Right hindlimb (tissue), 1 donor: ENCODE measurements at regions not wholly inside any gene's neighbourhood (a gene's known extent, or its start where the extent isn't known, plus 50 kb on each side); places are given as distances from the start of the nearest gene placed in this dataset.
A peak's percentile ranks its signal among the peaks of the same experiment; 100 is the strongest.
"Not testable (repeated sequence)": the region's sequence is repeated elsewhere in the genome, so short reads cannot be mapped to it uniquely, and the experiment has no call there.

ENCODE experiments used
- DNase-seq: peaks from one replicate; pipeline ENCODE4 v3.0.0-alpha.2; 2018

- DNase-seq, result no peak
These were observed 461.7 kb upstream of the DPH6 start for GRCh38 chr15:36007699-36008098.

DNA sequence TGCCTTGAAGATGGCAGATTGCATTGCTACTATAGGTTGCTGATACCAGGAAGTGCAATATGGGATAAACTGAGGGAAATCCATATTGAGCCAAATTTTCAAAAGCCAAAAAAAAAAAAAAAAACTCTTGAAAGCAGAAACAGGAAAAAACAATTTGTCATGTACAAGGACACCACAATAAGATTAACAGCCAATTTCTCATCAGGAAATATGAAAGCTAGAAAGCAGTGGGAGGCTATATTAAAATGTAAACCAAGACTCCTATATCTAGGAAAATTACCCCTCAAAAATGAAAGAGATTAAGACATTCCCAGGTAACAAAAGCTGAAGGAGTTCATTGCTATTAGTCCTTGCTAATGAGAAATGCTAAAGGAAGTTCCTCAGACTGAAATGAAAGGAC, 462.8 kb upstream of the DPH6 start:
- no peak for DNase-seq

- no peak for DNase-seq
These were observed 478.2 kb upstream of the DPH6 start for GRCh38 chr15:36024031-36024688.

DNA sequence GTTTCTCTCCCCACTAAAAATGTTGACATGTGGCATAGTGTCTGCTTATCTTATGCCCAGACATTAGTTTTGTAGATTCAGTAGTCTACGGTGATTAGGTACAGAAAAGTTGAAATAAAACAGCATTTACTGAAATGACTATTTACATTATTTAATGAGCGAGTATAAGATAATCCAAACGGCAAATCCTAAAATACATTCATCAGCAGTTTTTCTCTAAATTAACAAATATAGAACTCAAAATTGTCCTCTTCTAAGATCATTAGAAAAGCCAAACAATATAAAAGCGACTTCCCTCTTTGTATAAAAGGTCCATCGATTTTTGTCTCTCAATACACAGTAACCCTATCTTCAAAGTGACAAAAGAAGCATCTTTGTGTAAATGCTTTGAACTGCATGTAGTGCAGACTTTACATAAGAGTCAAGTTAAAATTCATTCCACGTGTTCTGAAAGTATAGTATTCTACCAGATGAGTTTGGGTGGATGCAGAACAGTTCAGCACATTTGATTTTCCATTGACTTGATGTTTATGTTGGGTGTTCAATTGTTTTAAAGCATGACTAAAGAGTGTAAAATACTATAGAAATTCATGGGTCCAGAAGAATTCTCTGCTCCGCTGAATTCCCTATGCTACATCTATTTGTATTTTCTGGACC, 480.8 kb upstream of the DPH6 start:
- DNase-seq, result no peak

DNA sequence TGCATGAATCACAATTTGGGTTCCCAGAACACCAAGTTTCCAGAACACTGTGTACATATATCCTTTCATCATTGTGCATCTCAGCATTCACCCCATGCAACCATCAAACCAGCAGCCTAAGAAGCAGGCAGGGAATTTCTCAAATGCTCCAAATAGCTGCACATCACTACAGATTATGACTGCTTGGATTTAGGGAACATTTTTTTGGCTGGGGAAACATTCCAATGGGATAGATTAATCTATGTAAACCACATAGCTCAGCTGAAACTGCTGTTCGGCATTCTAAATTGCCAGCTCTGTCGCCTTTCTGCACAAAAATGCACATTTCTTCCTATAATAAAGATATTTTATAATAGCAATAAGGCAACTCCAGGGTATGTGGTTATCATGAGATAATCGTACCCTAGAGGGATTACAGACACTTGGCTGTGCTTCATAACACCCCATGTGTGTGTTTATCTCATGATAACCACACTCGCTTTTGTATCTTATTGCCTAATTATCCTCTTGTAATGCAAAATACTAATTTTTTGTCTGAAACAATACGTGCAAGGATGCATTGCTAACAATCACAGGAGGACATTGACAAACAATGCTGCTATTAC, 483.7 kb upstream of the DPH6 start:
- no peak for DNase-seq

DNA sequence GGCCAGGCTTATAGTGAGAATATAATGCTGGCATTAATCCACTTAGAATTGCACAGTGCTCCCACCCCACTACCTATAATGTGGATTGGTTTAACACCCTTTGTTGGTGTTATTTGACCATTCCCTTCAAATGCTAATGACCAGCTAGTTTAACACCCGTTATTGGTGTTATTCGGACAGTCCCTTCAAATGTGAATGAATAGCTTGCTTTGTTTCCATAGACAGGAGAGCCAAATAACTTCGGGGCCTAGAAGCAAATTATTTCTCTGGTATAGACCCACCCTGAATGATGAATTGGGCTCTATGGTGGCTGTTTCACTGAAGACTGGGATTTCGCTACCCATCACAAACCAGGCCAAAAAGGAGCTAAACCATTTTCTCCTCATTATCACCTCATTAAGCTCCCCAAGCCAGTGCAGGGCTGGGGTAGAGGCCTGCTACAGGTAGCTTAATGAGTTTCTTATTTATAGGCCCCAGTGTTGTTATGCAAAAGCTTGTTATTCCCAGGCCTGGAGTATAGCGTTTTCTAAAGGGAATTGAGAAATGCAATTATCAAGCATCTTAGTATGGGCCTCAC, 494.1 kb upstream of the DPH6 start:
- DNase-seq, result no peak

- DNase-seq, result not testable (repeated sequence)
These were observed 501.2 kb upstream of the DPH6 start for GRCh38 chr15:36047018-36047716.

DNA sequence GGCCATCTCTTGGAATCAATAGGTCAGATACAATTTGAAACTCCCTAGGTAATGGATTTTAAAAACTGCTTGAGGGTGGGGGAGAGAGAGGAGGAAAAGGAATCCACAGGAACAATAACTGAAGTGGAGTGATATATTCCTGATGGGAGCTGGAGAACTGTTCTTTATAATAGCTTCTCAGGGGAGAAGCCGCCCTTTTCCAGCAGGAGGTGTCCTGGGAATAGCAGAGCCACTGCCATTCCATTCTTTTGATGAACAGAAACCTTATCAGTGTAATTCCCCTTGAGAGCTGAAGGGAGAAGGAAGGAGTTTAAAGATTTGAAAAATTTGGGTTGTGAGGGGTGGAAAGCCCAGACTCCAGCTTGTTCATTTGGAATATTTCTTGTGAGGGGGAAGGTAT, 504.9 kb upstream of the DPH6 start:
- DNase-seq, result no peak

DNA sequence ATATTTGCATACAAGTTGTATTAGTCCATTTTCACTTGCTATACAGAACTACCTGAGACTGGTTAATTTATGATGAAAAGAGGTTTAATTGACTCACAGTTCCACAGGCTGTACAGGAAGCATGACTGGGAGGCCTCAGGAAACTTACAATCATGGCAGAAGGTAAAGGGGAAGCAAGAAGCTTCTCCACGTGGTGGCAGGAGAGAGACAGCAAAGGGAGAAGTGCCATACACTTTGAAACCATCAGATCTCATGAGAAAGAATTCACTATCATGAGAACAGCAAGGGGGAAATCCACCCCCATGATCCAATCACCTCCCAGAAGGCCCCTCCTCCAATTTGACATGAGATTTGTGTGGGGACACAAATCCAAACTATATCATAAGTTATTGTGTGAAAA, 506.7 kb upstream of the DPH6 start:
- DNase-seq, result not testable (repeated sequence)

DNA sequence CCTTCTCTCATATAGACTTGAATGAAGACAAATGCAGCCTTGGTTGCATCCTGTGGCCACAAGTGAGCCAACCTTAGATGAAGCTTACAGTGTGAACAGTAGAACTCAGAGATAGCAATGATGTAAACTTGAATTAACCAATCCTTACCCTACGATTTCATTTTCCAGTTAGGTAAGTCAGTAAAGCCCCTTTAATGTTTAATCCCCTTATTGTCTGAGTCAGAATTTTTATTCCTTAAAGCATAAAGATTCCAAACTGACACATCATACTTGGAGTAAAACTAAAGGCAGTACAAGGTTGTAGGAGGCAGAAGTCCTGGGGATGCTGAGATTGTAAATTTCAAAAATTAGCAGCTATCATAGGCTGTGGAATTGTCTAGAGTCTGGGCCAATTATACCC, 507.8 kb upstream of the DPH6 start:
- no peak for DNase-seq

DNA sequence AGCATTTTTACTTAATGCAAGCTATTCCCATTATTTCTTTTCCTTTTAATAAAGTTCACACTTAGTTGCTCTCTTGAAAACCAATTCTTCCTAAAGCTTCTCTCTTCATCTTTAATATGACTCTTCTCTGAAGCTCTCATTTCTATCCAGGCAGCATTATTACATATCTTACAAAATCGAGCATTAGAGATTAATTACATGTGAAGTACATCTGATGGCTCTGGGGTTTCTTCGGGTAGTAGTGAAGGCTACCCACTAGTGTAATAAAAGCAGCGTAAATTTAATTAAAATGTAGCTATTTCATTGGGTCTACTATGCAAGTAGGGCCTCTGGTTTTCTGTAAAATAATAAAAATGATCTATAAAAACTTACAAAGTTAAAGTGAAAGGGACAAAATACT, 513.6 kb upstream of the DPH6 start:
- DNase-seq, result no peak

- no peak for DNase-seq
These were observed 516.4 kb upstream of the DPH6 start for GRCh38 chr15:36062357-36062756.

- DNase-seq, result peak; percentile 18
These were observed 512.7 kb upstream of the CDIN1 start for GRCh38 chr15:36066757-36067156.

DNA sequence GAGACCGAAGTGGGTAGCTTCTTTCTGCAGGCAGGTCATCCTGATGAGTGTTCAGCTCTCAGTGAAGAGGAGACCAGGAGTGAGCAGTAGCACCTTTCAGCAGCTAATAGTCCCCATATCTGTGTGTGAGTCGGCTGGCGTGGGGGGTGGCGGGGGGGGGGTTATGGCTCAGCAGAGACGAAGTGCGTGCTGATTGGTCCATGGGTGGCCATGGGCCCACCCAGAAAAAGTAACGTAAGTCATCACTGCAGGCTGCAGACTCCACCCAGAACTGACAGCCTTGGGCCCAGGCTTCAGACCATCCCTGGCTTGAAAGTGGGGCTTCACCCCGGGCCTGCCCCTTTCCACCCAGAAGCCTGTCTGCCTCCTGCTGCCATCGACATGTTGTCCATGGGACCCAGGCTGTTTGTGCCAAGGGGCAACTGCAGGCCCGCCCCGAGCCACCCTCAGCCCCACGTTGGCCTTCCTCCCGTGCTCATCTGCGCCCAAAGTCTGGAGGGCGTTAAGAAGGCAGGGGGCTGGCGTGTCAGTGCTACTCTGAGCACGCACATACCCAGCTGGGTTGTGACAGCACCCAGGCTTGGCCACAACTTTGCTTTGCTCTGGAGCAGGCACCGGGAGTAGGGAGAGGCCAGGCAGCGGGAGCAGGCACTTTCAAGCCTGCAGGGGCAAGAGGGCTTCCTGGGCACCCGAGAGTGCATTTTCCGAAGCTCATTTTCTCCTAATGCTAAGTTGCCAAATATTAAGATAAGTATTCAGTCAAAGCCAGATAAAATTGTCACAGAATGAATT, 511.7 kb upstream of the CDIN1 start:
- DNase-seq, result no peak

DNA sequence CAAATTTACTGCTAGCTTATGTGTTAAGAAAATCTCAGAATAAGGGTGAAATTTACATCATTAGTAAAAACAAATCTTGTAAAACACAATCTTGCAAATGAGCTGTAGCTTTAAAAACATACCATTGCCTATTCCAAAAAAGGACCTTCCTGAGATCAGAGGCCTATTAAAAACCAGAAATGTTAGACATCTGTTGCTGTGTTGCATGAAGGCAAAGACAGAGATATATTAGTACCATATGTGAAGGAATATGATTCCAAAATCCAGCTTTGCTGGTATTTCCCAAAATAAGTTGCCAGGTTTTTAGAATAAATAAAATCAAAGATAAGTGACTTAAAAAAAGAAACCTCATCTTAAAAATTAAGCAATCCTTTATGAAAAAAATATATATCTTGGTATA, 504.1 kb upstream of the CDIN1 start:
- DNase-seq, result no peak

- DNase-seq, result no peak
These were observed 500.4 kb upstream of the CDIN1 start for GRCh38 chr15:36079021-36079420.

GRCh38 chr15:36080759-36081158, 498.7 kb upstream of the CDIN1 start:
- no peak for DNase-seq

- DNase-seq, result no peak
These were observed 489.0 kb upstream of the CDIN1 start for GRCh38 chr15:36090286-36090946.

DNA sequence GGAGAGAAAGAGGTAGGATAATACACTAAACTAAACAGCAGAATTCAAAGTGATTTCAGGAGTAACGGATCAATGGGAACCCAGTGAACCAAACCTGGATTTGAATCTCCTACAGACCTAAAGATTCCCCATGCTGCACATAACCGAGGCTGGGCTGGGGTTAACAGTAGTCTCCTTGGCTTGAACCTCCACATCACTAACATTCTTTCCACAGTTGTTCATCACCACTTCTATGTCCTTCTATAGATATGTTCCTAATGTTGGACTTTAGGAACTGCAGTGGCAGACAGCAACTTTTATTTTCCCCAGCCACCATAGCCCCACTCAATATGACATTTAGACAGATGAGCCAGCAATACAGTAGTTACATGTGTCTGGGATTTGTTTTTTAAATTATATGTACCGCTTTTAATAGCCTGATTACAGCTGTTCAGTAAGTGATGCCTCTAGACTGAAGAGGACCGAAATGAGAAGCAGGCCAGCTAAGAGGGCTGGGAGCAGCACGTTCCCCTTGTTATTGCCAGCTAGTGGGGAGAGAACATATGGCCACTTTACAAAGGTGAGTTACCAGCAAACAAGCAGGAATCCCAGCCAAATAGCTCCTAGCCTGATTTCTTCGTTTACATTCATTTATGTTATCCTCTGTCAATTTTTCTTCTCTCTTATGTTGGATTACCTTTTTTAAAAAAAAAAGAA, 472.6 kb upstream of the CDIN1 start:
- no peak for DNase-seq

DNA sequence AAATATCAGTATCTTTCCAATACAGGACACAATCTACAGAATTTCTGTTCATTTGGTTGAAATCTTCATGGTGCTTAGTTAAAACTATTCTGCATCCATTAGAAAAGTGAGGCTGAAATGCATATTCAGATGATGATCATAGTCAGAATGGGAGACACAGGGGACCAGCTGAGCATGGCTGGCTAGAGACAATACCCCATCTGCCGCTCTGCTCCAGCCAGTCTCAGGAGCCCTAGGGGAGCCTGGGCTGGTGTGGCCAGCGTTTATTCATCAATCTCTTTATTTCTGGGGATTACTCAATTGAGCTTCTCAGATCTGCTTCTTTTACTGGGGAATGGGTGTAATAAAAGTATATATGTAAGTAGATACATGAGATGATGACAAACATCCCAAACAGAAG, 470.9 kb upstream of the CDIN1 start:
- DNase-seq, result no peak

- DNase-seq, result no peak
These were observed 469.3 kb upstream of the CDIN1 start for GRCh38 chr15:36109943-36110658.
